ENCODE measurements at regions not wholly inside any gene's neighbourhood (a gene's known extent, or its start where the extent isn't known, plus 50 kb on each side); places are given as distances from the start of the nearest gene placed in this dataset.

- TF ChIP-seq FOXP2 (optimal IDR thresholded peaks at IDR 0.05; ENCODE audit: control extremely low read depth, extremely low read length, insufficient read depth) (no peak), EZH2 (IDR thresholded peaks at IDR 0.05) (no peak), POLR2AphosphoS5 (IDR thresholded peaks at IDR 0.05; ENCODE audit: borderline replicate concordance, low read depth, low read length) (no peak)
Observed at GRCh38 chr1:80447526-80447925, 1353.2 kb upstream of the ADGRL2 start.

Data from SK-N-MC (cell line).